H1 (cell line): ENCODE measurements at regions not wholly inside any gene's neighbourhood (a gene's known extent, or its start where the extent isn't known, plus 50 kb on each side); places are given as distances from the start of the nearest gene placed in this dataset.

Experiments
- CHD2 ChIP-seq: IDR thresholded peaks from 2 replicates; pipeline ENCODE4 v1.6.1; 2012; ENCODE audit warnings: low read length, improper control_type of control experiment
- CTCF ChIP-seq, 3 experiments: IDR thresholded peaks; 1 replicate in 2 of 3; 2 replicates in 1 of 3; pipeline versions ENCODE4 v1.5.1 to v1.6.1; 2011; ENCODE audit warnings: low read length in 3 of 3, mild to moderate bottlenecking in 3 of 3, inconsistent platforms in 2 of 3, low read depth in 1 of 3, moderate library complexity in 1 of 3; ENCODE audit not compliant: insufficient read depth in 1 of 3; ENCODE audit errors: control extremely low read depth in 1 of 3
- EGR1 ChIP-seq: IDR thresholded peaks from 2 replicates; pipeline ENCODE4 v1.6.1; 2011; ENCODE audit warnings: low read depth, low read length, borderline replicate concordance
- EP300 ChIP-seq, 2 experiments: IDR thresholded peaks; 1 replicate in 1 of 2; 2 replicates in 1 of 2; pipeline ENCODE4 v1.6.1; 2011 to 2012; ENCODE audit warnings: low read depth in 2 of 2, low read length in 2 of 2, mild to moderate bottlenecking in 2 of 2, borderline replicate concordance in 1 of 2, inconsistent platforms in 1 of 2, moderate library complexity in 1 of 2
- EZH2 ChIP-seq: fragments of 200-600 bp; sonication (generic); IDR thresholded peaks from 2 replicates; pipeline ENCODE4 v1.7.1; 2012; ENCODE audit warnings: low read depth, mild to moderate bottlenecking, moderate library complexity, low read length, inconsistent platforms; ENCODE audit not compliant: severe bottlenecking
- GABPA ChIP-seq: IDR thresholded peaks from 2 replicates; pipeline ENCODE4 v1.6.1; 2011; ENCODE audit warnings: mild to moderate bottlenecking, low read length, moderate library complexity, borderline replicate concordance; ENCODE audit not compliant: insufficient read depth
- HDAC2 ChIP-seq, 2 experiments: fragments of 300-600 bp in 1 of 2; sonication (generic) in 1 of 2; IDR thresholded peaks; 2 replicates each; pipeline ENCODE4 v1.6.1; 2011 to 2012; ENCODE audit warnings: low read depth in 2 of 2, low read length in 2 of 2, mild to moderate bottlenecking in 2 of 2, moderate library complexity in 2 of 2, borderline replicate concordance in 1 of 2, inconsistent platforms in 1 of 2
- JUN ChIP-seq: IDR thresholded peaks from 2 replicates; pipeline ENCODE4 v1.6.1; 2011; ENCODE audit warnings: low read depth, mild to moderate bottlenecking, improper control_type of control experiment, low read length
- NANOG ChIP-seq: IDR thresholded peaks from 2 replicates; pipeline ENCODE4 v1.6.1; 2011; ENCODE audit warnings: low read length, low read depth, mild to moderate bottlenecking, inconsistent platforms; ENCODE audit not compliant: insufficient read depth, poor library complexity, severe bottlenecking
- NRF1 ChIP-seq: IDR thresholded peaks from 2 replicates; pipeline ENCODE4 v1.6.1; 2011; ENCODE audit warnings: mild to moderate bottlenecking, low read depth, low read length, improper control_type of control experiment
- POLR2A ChIP-seq, 2 experiments: IDR thresholded peaks; 1 replicate in 1 of 2; 2 replicates in 1 of 2; pipeline ENCODE4 v1.6.1; 2011; ENCODE audit warnings: low read depth in 2 of 2, low read length in 2 of 2, mild to moderate bottlenecking in 2 of 2; ENCODE audit errors: control extremely low read depth in 1 of 2
- POLR2AphosphoS5 ChIP-seq: IDR thresholded peaks from 2 replicates; pipeline ENCODE4 v1.6.1; 2011; ENCODE audit warnings: low read depth, low read length
- RFX5 ChIP-seq: IDR thresholded peaks from 2 replicates; pipeline ENCODE4 v1.6.1; 2011; ENCODE audit warnings: low read depth, low read length, improper control_type of control experiment, borderline replicate concordance
- ZNF274 ChIP-seq: IDR thresholded peaks from 2 replicates; pipeline ENCODE4 v1.7.0; 2012; ENCODE audit warnings: low read length, borderline replicate concordance; ENCODE audit errors: extremely low read depth

GRCh38 chr16:29158785-29159184, 173.9 kb downstream of the LAT start:
- TF ChIP-seq CTCF (IDR thresholded peaks at IDR 0.05; ENCODE audit: control extremely low read depth in 1 of 3, insufficient read depth in 1 of 3, low read depth in 1 of 3, low read length in 3 of 3) (no peak), EGR1 (no peak), GABPA (no peak), ZNF274 (no peak), NRF1 (no peak), POLR2AphosphoS5 (no peak), RFX5 (no peak), CHD2 (no peak), EZH2 (no peak), HDAC2 (IDR thresholded peaks at IDR 0.05; ENCODE audit: borderline replicate concordance in 1 of 2, low read depth in 2 of 2, low read length in 2 of 2) (no peak), JUN (no peak), NANOG (no peak), EP300 (IDR thresholded peaks at IDR 0.05; ENCODE audit: borderline replicate concordance in 1 of 2, low read depth in 2 of 2, low read length in 2 of 2) (no peak), POLR2A (IDR thresholded peaks at IDR 0.05; ENCODE audit: control extremely low read depth in 1 of 2, low read depth in 2 of 2, low read length in 2 of 2) (no peak)
